ENCODE measurements at regions not wholly inside any gene's neighbourhood (a gene's known extent, or its start where the extent isn't known, plus 50 kb on each side); places are given as distances from the start of the nearest gene placed in this dataset.
"Not testable (repeated sequence)": the region's sequence is repeated elsewhere in the genome, so short reads cannot be mapped to it uniquely, and the experiment has no call there.

- Mint-ChIP-seq H3K36me3 (no peaks in the 10 kb centered on the region), H3K4me1 (no peaks in the 10 kb centered on the region), H3K27ac (no peak overlapping the region), H3K9me3 (peaks cover 0 to 10% (median 7%) of the 10 kb centered on the region in 7 donors), H3K4me3 (no peak overlapping the region), H3K27me3 (no peaks in the 10 kb centered on the region)
- H3K27me3 ChIP-seq (ENCODE audit: control insufficient read depth, insufficient read depth, low read length): no peaks in the 10 kb centered on the region
- no peaks in the 10 kb centered on the region for H3K4me1 ChIP-seq (ENCODE audit: control insufficient read depth, insufficient read depth, low read length, poor library complexity, severe bottlenecking)
- DNase-seq (no peak), ATAC-seq (ENCODE audit: low read depth in 2 of 2) (no peak)
- no peak overlapping the region for H3K27ac ChIP-seq (ENCODE audit: insufficient read depth, low read length, poor library complexity, severe bottlenecking)
- H3K36me3 ChIP-seq (ENCODE audit: control insufficient read depth, insufficient read depth, low read length): no peaks in the 10 kb centered on the region
- H3K9me3 ChIP-seq (ENCODE audit: control insufficient read depth in 2 of 2, low read length in 2 of 2): no peaks in the 10 kb centered on the region
- no peak overlapping the region for H3K4me3 ChIP-seq (ENCODE audit: low read depth, low read length)
Measured at GRCh38 chr2:117379928-117380327, 434.6 kb upstream of the DDX18 start.

- H3K4me3 ChIP-seq (ENCODE audit: low read depth, low read length); ATAC-seq (ENCODE audit: low read depth in 2 of 2); H3K4me1 Mint-ChIP-seq; DNase-seq; H3K27ac Mint-ChIP-seq; H3K27me3 Mint-ChIP-seq; H3K4me1 ChIP-seq (ENCODE audit: control insufficient read depth, insufficient read depth, low read length, poor library complexity, severe bottlenecking); H3K36me3 ChIP-seq (ENCODE audit: control insufficient read depth, insufficient read depth, low read length); H3K27ac ChIP-seq (ENCODE audit: insufficient read depth, low read length, poor library complexity, severe bottlenecking); H3K27me3 ChIP-seq (ENCODE audit: control insufficient read depth, insufficient read depth, low read length); H3K4me3 Mint-ChIP-seq; H3K36me3 Mint-ChIP-seq; H3K9me3 ChIP-seq (ENCODE audit: control insufficient read depth in 2 of 2, low read length in 2 of 2): not testable (repeated sequence)
- peaks cover 4 to 23% (median 16%) of the 10 kb centered on the region in 7 donors for H3K9me3 Mint-ChIP-seq
Measured at GRCh38 chr2:117383997-117384396, 430.5 kb upstream of the DDX18 start.

GRCh38 chr2:117396161-117396560, 418.3 kb upstream of the DDX18 start:
- Mint-ChIP-seq H3K27ac (no peak overlapping the region), H3K27me3 (no peaks in the 10 kb centered on the region), H3K4me1 (no peaks in the 10 kb centered on the region), H3K36me3 (no peaks in the 10 kb centered on the region), H3K4me3 (no peak overlapping the region), H3K9me3 (peaks cover 3 to 15% (median 4%) of the 10 kb centered on the region in 7 donors)
- Histone ChIP-seq H3K36me3 (ENCODE audit: control insufficient read depth, insufficient read depth, low read length) (no peaks in the 10 kb centered on the region), H3K27me3 (ENCODE audit: control insufficient read depth, insufficient read depth, low read length) (no peaks in the 10 kb centered on the region), H3K27ac (ENCODE audit: insufficient read depth, low read length, poor library complexity, severe bottlenecking) (no peak overlapping the region), H3K4me1 (ENCODE audit: control insufficient read depth, insufficient read depth, low read length, poor library complexity, severe bottlenecking) (no peaks in the 10 kb centered on the region), H3K4me3 (ENCODE audit: low read depth, low read length) (no peak overlapping the region), H3K9me3 (ENCODE audit: control insufficient read depth in 2 of 2, low read length in 2 of 2) (peaks cover 0 to 4% of the 10 kb centered on the region in 2 experiments)
- no peak for DNase-seq
- no peak for ATAC-seq (ENCODE audit: low read depth in 2 of 2)

GRCh38 chr2:117401582-117401981, 412.9 kb upstream of the DDX18 start:
- ATAC-seq (ENCODE audit: low read depth in 2 of 2) (no peak), DNase-seq (no peak)
- Mint-ChIP-seq H3K27ac (no peak overlapping the region), H3K4me3 (no peak overlapping the region), H3K27me3 (no peaks in the 10 kb centered on the region), H3K4me1 (no peaks in the 10 kb centered on the region), H3K36me3 (no peaks in the 10 kb centered on the region), H3K9me3 (peaks cover 3 to 15% (median 7%) of the 10 kb centered on the region in 7 donors)
- no peak overlapping the region for H3K27ac ChIP-seq (ENCODE audit: insufficient read depth, low read length, poor library complexity, severe bottlenecking)
- no peaks in the 10 kb centered on the region for H3K36me3 ChIP-seq (ENCODE audit: control insufficient read depth, insufficient read depth, low read length)
- H3K9me3 ChIP-seq (ENCODE audit: control insufficient read depth in 2 of 2, low read length in 2 of 2): peaks cover under 1 to 1% of the 10 kb centered on the region in 2 experiments
- H3K4me1 ChIP-seq (ENCODE audit: control insufficient read depth, insufficient read depth, low read length, poor library complexity, severe bottlenecking): no peaks in the 10 kb centered on the region
- no peaks in the 10 kb centered on the region for H3K27me3 ChIP-seq (ENCODE audit: control insufficient read depth, insufficient read depth, low read length)
- no peak overlapping the region for H3K4me3 ChIP-seq (ENCODE audit: low read depth, low read length)

- peaks cover 0 to 1% of the 10 kb centered on the region in 2 experiments for H3K9me3 ChIP-seq (ENCODE audit: control insufficient read depth in 2 of 2, low read length in 2 of 2)
- DNase-seq (no peak), ATAC-seq (ENCODE audit: low read depth in 2 of 2) (no peak)
- Mint-ChIP-seq H3K27ac (no peak overlapping the region), H3K4me1 (no peaks in the 10 kb centered on the region), H3K36me3 (no peaks in the 10 kb centered on the region), H3K27me3 (no peaks in the 10 kb centered on the region), H3K4me3 (no peak overlapping the region), H3K9me3 (peaks cover 4 to 17% (median 8%) of the 10 kb centered on the region in 7 donors)
- no peaks in the 10 kb centered on the region for H3K4me1 ChIP-seq (ENCODE audit: control insufficient read depth, insufficient read depth, low read length, poor library complexity, severe bottlenecking)
- no peaks in the 10 kb centered on the region for H3K36me3 ChIP-seq (ENCODE audit: control insufficient read depth, insufficient read depth, low read length)
- no peak overlapping the region for H3K4me3 ChIP-seq (ENCODE audit: low read depth, low read length)
- H3K27ac ChIP-seq (ENCODE audit: insufficient read depth, low read length, poor library complexity, severe bottlenecking): no peak overlapping the region
- no peaks in the 10 kb centered on the region for H3K27me3 ChIP-seq (ENCODE audit: control insufficient read depth, insufficient read depth, low read length)
Measured at GRCh38 chr2:117406443-117406842, 408.0 kb upstream of the DDX18 start.

GRCh38 chr2:117407746-117408145, 406.7 kb upstream of the DDX18 start:
- Mint-ChIP-seq H3K9me3 (peaks cover 4 to 19% (median 8%) of the 10 kb centered on the region in 7 donors), H3K27ac (no peak overlapping the region), H3K4me3 (no peak overlapping the region), H3K4me1 (no peaks in the 10 kb centered on the region), H3K36me3 (no peaks in the 10 kb centered on the region), H3K27me3 (no peaks in the 10 kb centered on the region)
- ATAC-seq (ENCODE audit: low read depth in 2 of 2): no peak
- no peaks in the 10 kb centered on the region for H3K9me3 ChIP-seq (ENCODE audit: control insufficient read depth in 2 of 2, low read length in 2 of 2)
- H3K36me3 ChIP-seq (ENCODE audit: control insufficient read depth, insufficient read depth, low read length): no peaks in the 10 kb centered on the region
- DNase-seq: no peak
- H3K27me3 ChIP-seq (ENCODE audit: control insufficient read depth, insufficient read depth, low read length): no peaks in the 10 kb centered on the region
- H3K4me1 ChIP-seq (ENCODE audit: control insufficient read depth, insufficient read depth, low read length, poor library complexity, severe bottlenecking): no peaks in the 10 kb centered on the region
- no peak overlapping the region for H3K27ac ChIP-seq (ENCODE audit: insufficient read depth, low read length, poor library complexity, severe bottlenecking)
- no peak overlapping the region for H3K4me3 ChIP-seq (ENCODE audit: low read depth, low read length)

- H3K27me3 ChIP-seq (ENCODE audit: control insufficient read depth, insufficient read depth, low read length): no peaks in the 10 kb centered on the region
- H3K4me1 Mint-ChIP-seq: no peaks in the 10 kb centered on the region
- DNase-seq (no peak), ATAC-seq (ENCODE audit: low read depth in 2 of 2) (no peak)
- H3K4me3 Mint-ChIP-seq: no peak overlapping the region
- H3K36me3 Mint-ChIP-seq: no peaks in the 10 kb centered on the region
- H3K27ac ChIP-seq (ENCODE audit: insufficient read depth, low read length, poor library complexity, severe bottlenecking): no peak overlapping the region
- H3K9me3 ChIP-seq (ENCODE audit: control insufficient read depth in 2 of 2, low read length in 2 of 2): no peaks in the 10 kb centered on the region
- peaks cover 1 to 22% (median 7%) of the 10 kb centered on the region in 7 donors for H3K9me3 Mint-ChIP-seq
- H3K4me1 ChIP-seq (ENCODE audit: control insufficient read depth, insufficient read depth, low read length, poor library complexity, severe bottlenecking): no peaks in the 10 kb centered on the region
- H3K27me3 Mint-ChIP-seq: no peaks in the 10 kb centered on the region
- H3K36me3 ChIP-seq (ENCODE audit: control insufficient read depth, insufficient read depth, low read length): no peaks in the 10 kb centered on the region
- no peak overlapping the region for H3K4me3 ChIP-seq (ENCODE audit: low read depth, low read length)
- H3K27ac Mint-ChIP-seq: no peak overlapping the region
Measured at GRCh38 chr2:117409443-117409842, 405.0 kb upstream of the DDX18 start.

GRCh38 chr2:117411983-117412382, 402.5 kb upstream of the DDX18 start:
- Histone ChIP-seq H3K27ac (ENCODE audit: insufficient read depth, low read length, poor library complexity, severe bottlenecking) (no peak overlapping the region), H3K9me3 (ENCODE audit: control insufficient read depth in 2 of 2, low read length in 2 of 2) (no peaks in the 10 kb centered on the region), H3K4me1 (ENCODE audit: control insufficient read depth, insufficient read depth, low read length, poor library complexity, severe bottlenecking) (no peaks in the 10 kb centered on the region), H3K36me3 (ENCODE audit: control insufficient read depth, insufficient read depth, low read length) (no peaks in the 10 kb centered on the region), H3K4me3 (ENCODE audit: low read depth, low read length) (no peak overlapping the region), H3K27me3 (ENCODE audit: control insufficient read depth, insufficient read depth, low read length) (no peaks in the 10 kb centered on the region)
- H3K4me3 Mint-ChIP-seq: no peak overlapping the region
- no peaks in the 10 kb centered on the region for H3K4me1 Mint-ChIP-seq
- H3K27me3 Mint-ChIP-seq: no peaks in the 10 kb centered on the region
- no peaks in the 10 kb centered on the region for H3K36me3 Mint-ChIP-seq
- ATAC-seq (ENCODE audit: low read depth in 2 of 2) (no peak), DNase-seq (no peak)
- H3K9me3 Mint-ChIP-seq: peaks cover 0 to 33% (median 6%) of the 10 kb centered on the region in 7 donors
- no peak overlapping the region for H3K27ac Mint-ChIP-seq
